WTC11 (cell line): ENCODE measurements at regions not wholly inside any gene's neighbourhood (a gene's known extent, or its start where the extent isn't known, plus 50 kb on each side); places are given as distances from the start of the nearest gene placed in this dataset.

Experiments
- ATAC-seq: fragments of 200-7000 bp; cut with Tn5 transposase; 2 replicates; pipeline ENCODE4 v1.10.0; 2021; ENCODE audit warnings: mild to moderate bottlenecking, moderate library complexity
- CTCF ChIA-PET: fragments of 300-600 bp; sonication (Branson Sonifier 250); formaldehyde crosslinking; loops from one replicate; lab custom pipeline; 2021; ENCODE audit warnings: antibody characterized with exemption; lab: Charles Lee
- POLR2A ChIA-PET: fragments of 350-600 bp; sonication (Branson Sonifier 250); formaldehyde crosslinking; loops from one replicate; lab custom pipeline; 2021; ENCODE audit warnings: antibody characterized with exemption; lab: Charles Lee
- DNase-seq: peaks from one replicate; pipeline ENCODE4 v3.0.0; 2021; ENCODE audit warnings: low spot score
- H3K27ac Mint-ChIP-seq: 2 replicates; pipeline ENCODE4 v1.8.0; 2021; ENCODE audit warnings: mixed read lengths
- H3K27me3 Mint-ChIP-seq: 2 replicates; pipeline ENCODE4 v1.8.0; 2021; ENCODE audit warnings: low read depth, mild to moderate bottlenecking, moderate library complexity, mixed read lengths
- H3K36me3 Mint-ChIP-seq: 2 replicates; pipeline ENCODE4 v1.8.0; 2021; ENCODE audit warnings: mixed read lengths
- H3K4me1 Mint-ChIP-seq: 2 replicates; pipeline ENCODE4 v1.8.0; 2022; ENCODE audit warnings: mixed read lengths
- H3K4me3 Mint-ChIP-seq: 2 replicates; pipeline ENCODE4 v1.8.0; 2021; ENCODE audit warnings: mild to moderate bottlenecking, moderate library complexity, mixed read lengths
- H3K9me3 Mint-ChIP-seq: 2 replicates; pipeline ENCODE4 v1.8.0; 2021; ENCODE audit warnings: mixed read lengths
- CREM ChIP-seq: sonication (generic); formaldehyde crosslinking; IDR thresholded peaks from 2 replicates; pipeline ENCODE4 v1.8.1; 2022; ENCODE audit warnings: mild to moderate bottlenecking, missing genetic modification reagents, moderate library complexity
- EMX1 ChIP-seq: fragments of 250-450 bp; sonication (Bioruptor Pico); IDR thresholded peaks from 2 replicates; pipeline ENCODE4 v1.8.0; 2021; ENCODE audit warnings: mild to moderate bottlenecking
- JUN ChIP-seq: sonication (generic); formaldehyde crosslinking; IDR thresholded peaks from 2 replicates; pipeline ENCODE4 v1.8.0; 2023; ENCODE audit warnings: mild to moderate bottlenecking, missing genetic modification reagents
- KAT7 ChIP-seq: sonication (generic); formaldehyde crosslinking; IDR thresholded peaks from 2 replicates; pipeline ENCODE4 v1.8.1; 2023; ENCODE audit warnings: missing genetic modification reagents, mild to moderate bottlenecking, borderline replicate concordance
- NFATC4 ChIP-seq: fragments of 250-450 bp; sonication (Bioruptor Pico); IDR thresholded peaks from 2 replicates; pipeline ENCODE4 v1.9.0; 2021; ENCODE audit warnings: mild to moderate bottlenecking
- PRRX2 ChIP-seq: fragments of 250-450 bp; sonication (Bioruptor Pico); IDR thresholded peaks from 2 replicates; pipeline ENCODE4 v1.8.0; 2021; ENCODE audit warnings: mild to moderate bottlenecking
- TEAD1 ChIP-seq: sonication (generic); formaldehyde crosslinking; IDR thresholded peaks from 2 replicates; pipeline ENCODE4 v1.8.0; 2022; ENCODE audit warnings: mild to moderate bottlenecking, missing genetic modification reagents
- ZNF263 ChIP-seq: sonication (generic); formaldehyde crosslinking; IDR thresholded peaks from 2 replicates; pipeline ENCODE4 v1.8.1; 2022; ENCODE audit warnings: low read depth, mild to moderate bottlenecking, moderate library complexity, missing genetic modification reagents
- ZNF416 ChIP-seq: fragments of 250-450 bp; sonication (Bioruptor Pico); IDR thresholded peaks from 2 replicates; pipeline ENCODE4 v1.9.0; 2021; ENCODE audit warnings: mild to moderate bottlenecking, inconsistent platforms
- ZNF423 ChIP-seq: fragments of 250-450 bp; sonication (Bioruptor Pico); IDR thresholded peaks from 2 replicates; pipeline ENCODE4 v2.1.2; 2022; ENCODE audit warnings: mild to moderate bottlenecking, moderate library complexity
- TF ChIP-seq, protein P1 (sequence below): sonication (generic); formaldehyde crosslinking; IDR thresholded peaks from 2 replicates; pipeline ENCODE4 v1.8.1; 2022; ENCODE audit warnings: low read depth, missing genetic modification reagents, borderline replicate concordance
- TF ChIP-seq, protein P2 (sequence below): fragments of 250-450 bp; sonication (Bioruptor Pico); IDR thresholded peaks from 2 replicates; pipeline ENCODE4 v1.9.0; 2021; ENCODE audit warnings: moderate library complexity, mild to moderate bottlenecking, inconsistent platforms, borderline replicate concordance
- TF ChIP-seq, protein P3 (sequence below): sonication (generic); formaldehyde crosslinking; IDR thresholded peaks from 2 replicates; pipeline ENCODE4 v1.8.0; 2022; ENCODE audit warnings: mild to moderate bottlenecking, missing genetic modification reagents
- TF ChIP-seq, protein P4 (sequence below): sonication (generic); formaldehyde crosslinking; IDR thresholded peaks from 2 replicates; pipeline ENCODE4 v1.8.0; 2022; ENCODE audit warnings: mild to moderate bottlenecking, missing genetic modification reagents
- TF ChIP-seq, protein P5 (sequence below): sonication (generic); formaldehyde crosslinking; IDR thresholded peaks from 2 replicates; pipeline ENCODE4 v1.8.1; 2023; ENCODE audit warnings: mild to moderate bottlenecking, missing genetic modification reagents
- TF ChIP-seq, protein P6 (sequence below): sonication (generic); formaldehyde crosslinking; IDR thresholded peaks from 2 replicates; pipeline ENCODE4 v1.8.1; 2023; ENCODE audit warnings: mild to moderate bottlenecking, missing genetic modification reagents, moderate library complexity
- TF ChIP-seq, protein P7 (sequence below): sonication (generic); formaldehyde crosslinking; IDR thresholded peaks from 2 replicates; pipeline ENCODE4 v1.8.1; 2023; ENCODE audit warnings: mild to moderate bottlenecking, missing genetic modification reagents, borderline replicate concordance

DNA sequence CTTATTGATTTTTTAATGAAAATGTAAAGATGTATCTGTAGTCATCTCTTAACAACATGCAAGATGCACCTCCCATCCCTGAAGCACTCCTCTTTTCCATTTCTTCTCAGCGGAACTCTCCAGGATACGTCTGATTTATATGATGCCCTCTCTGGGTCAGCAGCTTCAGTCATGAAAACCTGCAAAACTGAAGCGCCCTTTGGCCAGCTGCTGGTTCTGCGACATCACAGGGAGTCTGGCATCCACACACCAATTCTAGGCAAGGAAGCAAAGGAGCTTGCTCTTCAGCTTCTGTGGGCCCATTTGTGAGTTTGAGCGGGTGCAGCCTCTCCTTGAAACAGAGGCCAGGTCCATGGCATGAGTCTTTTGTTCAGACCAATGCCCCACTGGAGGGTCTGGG, 1253.3 kb downstream of the TBC1D22A start (continued):
- TF ChIP-seq, protein P1, sequence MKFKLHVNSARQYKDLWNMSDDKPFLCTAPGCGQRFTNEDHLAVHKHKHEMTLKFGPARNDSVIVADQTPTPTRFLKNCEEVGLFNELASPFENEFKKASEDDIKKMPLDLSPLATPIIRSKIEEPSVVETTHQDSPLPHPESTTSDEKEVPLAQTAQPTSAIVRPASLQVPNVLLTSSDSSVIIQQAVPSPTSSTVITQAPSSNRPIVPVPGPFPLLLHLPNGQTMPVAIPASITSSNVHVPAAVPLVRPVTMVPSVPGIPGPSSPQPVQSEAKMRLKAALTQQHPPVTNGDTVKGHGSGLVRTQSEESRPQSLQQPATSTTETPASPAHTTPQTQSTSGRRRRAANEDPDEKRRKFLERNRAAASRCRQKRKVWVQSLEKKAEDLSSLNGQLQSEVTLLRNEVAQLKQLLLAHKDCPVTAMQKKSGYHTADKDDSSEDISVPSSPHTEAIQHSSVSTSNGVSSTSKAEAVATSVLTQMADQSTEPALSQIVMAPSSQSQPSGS (CRISPR knock-in tag): no peak
- TF ChIP-seq, protein P2, sequence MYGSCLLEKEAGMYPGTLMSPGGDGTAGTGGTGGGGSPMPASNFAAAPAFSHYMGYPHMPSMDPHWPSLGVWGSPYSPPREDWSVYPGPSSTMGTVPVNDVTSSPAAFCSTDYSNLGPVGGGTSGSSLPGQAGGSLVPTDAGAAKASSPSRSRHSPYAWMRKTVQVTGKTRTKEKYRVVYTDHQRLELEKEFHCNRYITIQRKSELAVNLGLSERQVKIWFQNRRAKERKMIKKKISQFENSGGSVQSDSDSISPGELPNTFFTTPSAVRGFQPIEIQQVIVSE (CRISPR knock-in tag): no peak

DNA sequence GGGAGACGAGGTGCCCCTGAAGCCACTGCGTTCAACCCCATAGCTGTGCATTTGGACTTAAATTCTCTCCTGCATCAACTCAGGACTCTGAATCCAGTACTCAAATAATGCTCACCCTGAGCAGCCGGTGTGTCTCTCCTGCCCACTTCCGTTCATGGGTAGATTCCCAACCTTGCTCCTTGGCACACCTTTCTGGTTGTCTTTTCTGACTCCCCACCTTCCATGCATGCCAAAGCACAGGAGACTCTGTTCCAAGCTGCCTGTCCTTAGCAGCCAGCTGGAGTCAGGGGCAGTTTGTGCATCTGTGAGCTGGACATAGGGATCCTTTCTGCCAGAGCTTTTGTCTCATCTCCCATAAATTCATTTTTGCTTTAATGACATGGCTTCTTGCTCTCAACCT, 1242.5 kb downstream of the TBC1D22A start:
- TF ChIP-seq, protein P3, sequence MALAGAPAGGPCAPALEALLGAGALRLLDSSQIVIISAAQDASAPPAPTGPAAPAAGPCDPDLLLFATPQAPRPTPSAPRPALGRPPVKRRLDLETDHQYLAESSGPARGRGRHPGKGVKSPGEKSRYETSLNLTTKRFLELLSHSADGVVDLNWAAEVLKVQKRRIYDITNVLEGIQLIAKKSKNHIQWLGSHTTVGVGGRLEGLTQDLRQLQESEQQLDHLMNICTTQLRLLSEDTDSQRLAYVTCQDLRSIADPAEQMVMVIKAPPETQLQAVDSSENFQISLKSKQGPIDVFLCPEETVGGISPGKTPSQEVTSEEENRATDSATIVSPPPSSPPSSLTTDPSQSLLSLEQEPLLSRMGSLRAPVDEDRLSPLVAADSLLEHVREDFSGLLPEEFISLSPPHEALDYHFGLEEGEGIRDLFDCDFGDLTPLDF: no peak
- TF ChIP-seq, all 79 proteins: peak for 0
- Mint-ChIP-seq H3K36me3 (no peaks in the 10 kb centered on the region), H3K9me3 (no peaks in the 10 kb centered on the region), H3K4me3 (no peak overlapping the region), H3K27me3 (no peaks in the 10 kb centered on the region), H3K27ac (no peak overlapping the region), H3K4me1 (peaks cover 5% of the 10 kb centered on the region; the same call in 1 of the 2 replicates)
- no peak for DNase-seq
- CTCF ChIA-PET: no interaction called here
- POLR2A ChIA-PET: no interaction called here
- no peak for ATAC-seq

DNA sequence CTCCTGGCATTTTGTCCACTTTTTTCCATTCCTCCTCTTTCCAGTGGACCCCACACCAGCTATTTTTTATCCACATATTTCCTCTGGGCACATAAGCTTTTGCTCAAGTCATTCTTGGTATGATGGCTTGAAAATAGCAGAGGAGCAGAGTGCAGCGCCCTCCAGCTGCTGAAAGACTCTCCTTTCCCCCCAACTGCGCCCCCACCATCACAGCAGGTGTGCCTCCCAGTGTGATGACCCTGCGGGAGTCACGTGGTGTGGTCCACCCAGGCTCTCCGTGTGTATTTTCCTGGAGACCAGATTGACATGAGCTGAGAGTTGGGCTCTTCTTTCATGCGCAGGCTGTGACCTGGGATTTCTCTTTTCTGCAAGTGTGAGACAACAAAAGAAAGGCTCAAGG, 1241.6 kb downstream of the TBC1D22A start:
- CTCF ChIA-PET: no interaction called here
- ATAC-seq: no peak
- Mint-ChIP-seq H3K4me1 (peaks cover 5% of the 10 kb centered on the region; the same call in 1 of the 2 replicates), H3K36me3 (no peaks in the 10 kb centered on the region), H3K4me3 (no peak overlapping the region), H3K9me3 (no peaks in the 10 kb centered on the region), H3K27ac (no peak overlapping the region), H3K27me3 (no peaks in the 10 kb centered on the region)
- POLR2A ChIA-PET: no interaction called here
- peak; percentile 22 for DNase-seq
- TF ChIP-seq NFATC4 (CRISPR knock-in tag): no peak
- TF ChIP-seq, protein P4, sequence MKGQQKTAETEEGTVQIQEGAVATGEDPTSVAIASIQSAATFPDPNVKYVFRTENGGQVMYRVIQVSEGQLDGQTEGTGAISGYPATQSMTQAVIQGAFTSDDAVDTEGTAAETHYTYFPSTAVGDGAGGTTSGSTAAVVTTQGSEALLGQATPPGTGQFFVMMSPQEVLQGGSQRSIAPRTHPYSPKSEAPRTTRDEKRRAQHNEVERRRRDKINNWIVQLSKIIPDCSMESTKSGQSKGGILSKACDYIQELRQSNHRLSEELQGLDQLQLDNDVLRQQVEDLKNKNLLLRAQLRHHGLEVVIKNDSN (CRISPR knock-in tag): 0 out of 2 replicates have a peak, but pooled peaks have one; percentile 24
- TF ChIP-seq, protein P5, sequence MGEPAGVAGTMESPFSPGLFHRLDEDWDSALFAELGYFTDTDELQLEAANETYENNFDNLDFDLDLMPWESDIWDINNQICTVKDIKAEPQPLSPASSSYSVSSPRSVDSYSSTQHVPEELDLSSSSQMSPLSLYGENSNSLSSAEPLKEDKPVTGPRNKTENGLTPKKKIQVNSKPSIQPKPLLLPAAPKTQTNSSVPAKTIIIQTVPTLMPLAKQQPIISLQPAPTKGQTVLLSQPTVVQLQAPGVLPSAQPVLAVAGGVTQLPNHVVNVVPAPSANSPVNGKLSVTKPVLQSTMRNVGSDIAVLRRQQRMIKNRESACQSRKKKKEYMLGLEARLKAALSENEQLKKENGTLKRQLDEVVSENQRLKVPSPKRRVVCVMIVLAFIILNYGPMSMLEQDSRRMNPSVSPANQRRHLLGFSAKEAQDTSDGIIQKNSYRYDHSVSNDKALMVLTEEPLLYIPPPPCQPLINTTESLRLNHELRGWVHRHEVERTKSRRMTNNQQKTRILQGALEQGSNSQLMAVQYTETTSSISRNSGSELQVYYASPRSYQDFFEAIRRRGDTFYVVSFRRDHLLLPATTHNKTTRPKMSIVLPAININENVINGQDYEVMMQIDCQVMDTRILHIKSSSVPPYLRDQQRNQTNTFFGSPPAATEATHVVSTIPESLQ: no peak
- TF ChIP-seq, protein P6, sequence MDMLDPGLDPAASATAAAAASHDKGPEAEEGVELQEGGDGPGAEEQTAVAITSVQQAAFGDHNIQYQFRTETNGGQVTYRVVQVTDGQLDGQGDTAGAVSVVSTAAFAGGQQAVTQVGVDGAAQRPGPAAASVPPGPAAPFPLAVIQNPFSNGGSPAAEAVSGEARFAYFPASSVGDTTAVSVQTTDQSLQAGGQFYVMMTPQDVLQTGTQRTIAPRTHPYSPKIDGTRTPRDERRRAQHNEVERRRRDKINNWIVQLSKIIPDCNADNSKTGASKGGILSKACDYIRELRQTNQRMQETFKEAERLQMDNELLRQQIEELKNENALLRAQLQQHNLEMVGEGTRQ: peak; percentile 57
- TF ChIP-seq, all 79 proteins: peak for 2

DNA sequence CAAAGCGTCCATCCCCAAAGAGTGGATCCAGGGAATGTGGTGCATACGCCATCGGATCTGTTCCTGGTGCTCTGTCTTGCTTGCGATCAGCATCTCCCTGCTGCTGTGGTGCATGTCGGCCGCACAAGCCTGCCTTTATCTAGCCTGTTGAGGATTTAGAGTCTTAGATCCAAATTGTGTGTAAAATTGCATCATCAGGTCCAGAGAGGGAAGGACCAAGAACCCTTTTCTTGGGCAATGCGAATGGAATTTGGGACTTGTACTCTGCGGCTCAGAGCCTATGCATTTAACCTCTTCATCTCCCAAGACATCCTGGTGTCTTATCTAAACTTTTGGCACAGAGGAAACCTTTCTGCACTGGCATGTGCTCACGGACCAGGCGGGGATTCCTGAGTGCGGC, 1238.7 kb downstream of the TBC1D22A start:
- H3K4me3 Mint-ChIP-seq: no peak overlapping the region
- no peak overlapping the region for H3K27ac Mint-ChIP-seq
- H3K4me1 Mint-ChIP-seq: peaks cover 5% of the 10 kb centered on the region; the same call in 1 of the 2 replicates
- no peaks in the 10 kb centered on the region for H3K36me3 Mint-ChIP-seq
- ChIA-PET CTCF (no interaction called here), POLR2A (no interaction called here)
- ATAC-seq (no peak), DNase-seq (no peak)
- H3K9me3 Mint-ChIP-seq: no peaks in the 10 kb centered on the region
- H3K27me3 Mint-ChIP-seq: no peaks in the 10 kb centered on the region
- TF ChIP-seq KAT7 (CRISPR knock-in tag) (no peak), ZNF423 (no peak), ZNF416 (CRISPR knock-in tag) (no peak)
- TF ChIP-seq, all 79 proteins: peak for 0

DNA sequence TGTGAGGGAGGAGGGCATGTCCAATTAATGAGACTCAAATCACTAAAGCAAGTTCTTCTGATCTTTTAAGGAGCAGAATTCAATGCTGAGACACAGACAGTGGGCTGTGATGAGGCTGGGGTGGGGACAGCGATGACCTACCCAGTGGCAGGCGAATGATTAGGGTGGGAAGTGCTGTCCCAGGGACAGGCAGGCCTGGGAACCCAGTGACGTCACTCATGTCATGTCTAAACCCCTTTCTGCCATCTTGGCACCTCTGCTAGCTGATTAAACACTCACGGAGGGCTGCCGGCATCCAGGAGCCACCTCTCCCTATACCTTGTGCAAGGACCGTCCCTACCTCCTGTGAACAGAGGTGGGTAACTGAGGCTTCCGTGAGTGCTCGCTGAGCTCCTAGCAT, 1235.2 kb downstream of the TBC1D22A start:
- DNase-seq: no peak
- no peaks in the 10 kb centered on the region for H3K9me3 Mint-ChIP-seq
- TF ChIP-seq ZNF423 (no peak), PRRX2 (CRISPR knock-in tag) (no peak), TEAD1 (CRISPR knock-in tag) (no peak), ZNF263 (CRISPR knock-in tag) (no peak), CREM (CRISPR knock-in tag) (no peak), JUN (CRISPR knock-in tag) (no peak), EMX1 (CRISPR knock-in tag) (no peak)
- TF ChIP-seq, protein P7, sequence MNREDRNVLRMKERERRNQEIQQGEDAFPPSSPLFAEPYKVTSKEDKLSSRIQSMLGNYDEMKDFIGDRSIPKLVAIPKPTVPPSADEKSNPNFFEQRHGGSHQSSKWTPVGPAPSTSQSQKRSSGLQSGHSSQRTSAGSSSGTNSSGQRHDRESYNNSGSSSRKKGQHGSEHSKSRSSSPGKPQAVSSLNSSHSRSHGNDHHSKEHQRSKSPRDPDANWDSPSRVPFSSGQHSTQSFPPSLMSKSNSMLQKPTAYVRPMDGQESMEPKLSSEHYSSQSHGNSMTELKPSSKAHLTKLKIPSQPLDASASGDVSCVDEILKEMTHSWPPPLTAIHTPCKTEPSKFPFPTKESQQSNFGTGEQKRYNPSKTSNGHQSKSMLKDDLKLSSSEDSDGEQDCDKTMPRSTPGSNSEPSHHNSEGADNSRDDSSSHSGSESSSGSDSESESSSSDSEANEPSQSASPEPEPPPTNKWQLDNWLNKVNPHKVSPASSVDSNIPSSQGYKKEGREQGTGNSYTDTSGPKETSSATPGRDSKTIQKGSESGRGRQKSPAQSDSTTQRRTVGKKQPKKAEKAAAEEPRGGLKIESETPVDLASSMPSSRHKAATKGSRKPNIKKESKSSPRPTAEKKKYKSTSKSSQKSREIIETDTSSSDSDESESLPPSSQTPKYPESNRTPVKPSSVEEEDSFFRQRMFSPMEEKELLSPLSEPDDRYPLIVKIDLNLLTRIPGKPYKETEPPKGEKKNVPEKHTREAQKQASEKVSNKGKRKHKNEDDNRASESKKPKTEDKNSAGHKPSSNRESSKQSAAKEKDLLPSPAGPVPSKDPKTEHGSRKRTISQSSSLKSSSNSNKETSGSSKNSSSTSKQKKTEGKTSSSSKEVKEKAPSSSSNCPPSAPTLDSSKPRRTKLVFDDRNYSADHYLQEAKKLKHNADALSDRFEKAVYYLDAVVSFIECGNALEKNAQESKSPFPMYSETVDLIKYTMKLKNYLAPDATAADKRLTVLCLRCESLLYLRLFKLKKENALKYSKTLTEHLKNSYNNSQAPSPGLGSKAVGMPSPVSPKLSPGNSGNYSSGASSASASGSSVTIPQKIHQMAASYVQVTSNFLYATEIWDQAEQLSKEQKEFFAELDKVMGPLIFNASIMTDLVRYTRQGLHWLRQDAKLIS: no peak
- TF ChIP-seq, all 79 proteins: peak for 0
- POLR2A ChIA-PET: no interaction called here
- no peak for ATAC-seq
- Mint-ChIP-seq H3K4me1 (peaks cover 8% of the 10 kb centered on the region; the same call in 1 of the 2 replicates), H3K4me3 (no peak overlapping the region), H3K27ac (no peak overlapping the region), H3K36me3 (no peaks in the 10 kb centered on the region), H3K27me3 (0 out of 2 replicates have a peak, but pooled peaks cover 2% of the 10 kb centered on the region)
- CTCF ChIA-PET: no interaction called here
